WERI-Rb-1 (cell line): ENCODE measurements at regions not wholly inside any gene's neighbourhood (a gene's known extent, or its start where the extent isn't known, plus 50 kb on each side); places are given as distances from the start of the nearest gene placed in this dataset.

Experiments used
- DNase-seq: peaks from one replicate; pipeline ENCODE4 v3.0.0-alpha.2; 2020
- H3K27ac ChIP-seq: fragments of 250-450 bp; sonication (Bioruptor Pico); 2 replicates; pipeline ENCODE4 v1.5.1; 2020; ENCODE audit warnings: mild to moderate bottlenecking, moderate library complexity
- H3K27me3 ChIP-seq: fragments of 250-450 bp; sonication (Bioruptor Pico); 2 replicates; pipeline ENCODE4 v1.5.1; 2021; ENCODE audit warnings: mild to moderate bottlenecking, low read depth, moderate library complexity; ENCODE audit not compliant: insufficient read depth, severe bottlenecking
- H3K36me3 ChIP-seq: fragments of 250-450 bp; sonication (Bioruptor Pico); 2 replicates; pipeline ENCODE4 v1.5.1; 2020; ENCODE audit warnings: mild to moderate bottlenecking, moderate library complexity
- H3K4me3 ChIP-seq: 2 replicates; pipeline ENCODE4 v1.5.1; 2011; ENCODE audit warnings: low read depth, mild to moderate bottlenecking, control low read depth, low read length
- H3K9me3 ChIP-seq: fragments of 250-450 bp; sonication (Bioruptor Pico); 2 replicates; pipeline ENCODE4 v1.5.1; 2021; ENCODE audit warnings: mild to moderate bottlenecking, moderate library complexity; ENCODE audit not compliant: severe bottlenecking
- CTCF ChIP-seq: IDR thresholded peaks from 2 replicates; pipeline ENCODE4 v1.5.1; 2011; ENCODE audit warnings: low read depth, mild to moderate bottlenecking, control low read depth, inconsistent platforms, low read length

- TF ChIP-seq CTCF, result no peak
- Histone ChIP-seq H3K9me3 (no peaks in the 10 kb centered on the region), H3K27ac (no peak overlapping the region), H3K27me3 (peaks cover 8% of the 10 kb centered on the region), H3K4me3 (no peak overlapping the region), H3K36me3 (no peaks in the 10 kb centered on the region)
- DNase-seq, result no peak
Observed at GRCh38 chr4:108331905-108332632, 163.3 kb upstream of the LEF1 start.

- H3K27ac ChIP-seq, result no peak overlapping the region
- TF ChIP-seq CTCF, result no peak
- H3K9me3 ChIP-seq, result no peaks in the 10 kb centered on the region
- H3K27me3 ChIP-seq, result peaks cover 12% of the 10 kb centered on the region
- no peak overlapping the region for H3K4me3 ChIP-seq
- DNase-seq, result no peak
- no peaks in the 10 kb centered on the region for H3K36me3 ChIP-seq
Observed at GRCh38 chr4:108328383-108328732, 159.6 kb upstream of the LEF1 start.

GRCh38 chr4:108327642-108328382 lies 159.1 kb upstream of the LEF1 start:
- DNase-seq, result no peak
- H3K27me3 ChIP-seq, result peaks cover 12% of the 10 kb centered on the region

GRCh38 chr4:108325561-108325960 lies 156.8 kb upstream of the LEF1 start:
- no peaks in the 10 kb centered on the region for H3K9me3 ChIP-seq
- H3K27me3 ChIP-seq, result peaks cover 12% of the 10 kb centered on the region
- H3K4me3 ChIP-seq, result no peak overlapping the region
- H3K27ac ChIP-seq, result no peak overlapping the region
- TF ChIP-seq CTCF, result no peak
- DNase-seq, result no peak
- no peaks in the 10 kb centered on the region for H3K36me3 ChIP-seq

More at GRCh38 chr4:108327642-108328382, 159.1 kb upstream of the LEF1 start:
- Histone ChIP-seq H3K9me3 (no peaks in the 10 kb centered on the region), H3K36me3 (no peaks in the 10 kb centered on the region), H3K27ac (no peak overlapping the region), H3K4me3 (no peak overlapping the region)
- TF ChIP-seq CTCF, result no peak

- no peak for DNase-seq
- no peaks in the 10 kb centered on the region for H3K36me3 ChIP-seq
Observed at GRCh38 chr4:108324450-108324849, 155.7 kb upstream of the LEF1 start.

More at GRCh38 chr4:108324450-108324849, 155.7 kb upstream of the LEF1 start:
- Histone ChIP-seq H3K27me3 (peaks cover 12% of the 10 kb centered on the region), H3K4me3 (no peak overlapping the region), H3K9me3 (no peaks in the 10 kb centered on the region), H3K27ac (no peak overlapping the region)
- no peak for TF ChIP-seq CTCF
